ENCODE measurements at regions not wholly inside any gene's neighbourhood (a gene's known extent, or its start where the extent isn't known, plus 50 kb on each side); places are given as distances from the start of the nearest gene placed in this dataset.

GRCh38 chr6:156174031-156174890 lies 602.9 kb upstream of the ARID1B start:
- Histone ChIP-seq H3K79me2 (replicated peaks; ENCODE audit: insufficient read depth, low read length) (no peaks in the 10 kb centered on the region), H3K4me3 (ENCODE audit: low read length) (no peak overlapping the region), H3K36me3 (ENCODE audit: insufficient read depth, low read length) (no peaks in the 10 kb centered on the region), H3K9me3 (ENCODE audit: low read length) (no peaks in the 10 kb centered on the region), H3K27ac (ENCODE audit: low read length) (no peak overlapping the region), H3K27me3 (ENCODE audit: insufficient read depth, low read depth, low read length) (peaks cover 3% of the 10 kb centered on the region), H3K9me2 (ENCODE audit: insufficient read depth, low read length) (no peaks in the 10 kb centered on the region), H3K9ac (ENCODE audit: low read length) (no peak overlapping the region), H4K20me1 (ENCODE audit: insufficient read depth) (no peaks in the 10 kb centered on the region), H3K4me2 (ENCODE audit: low read length) (no peak overlapping the region), H3F3A (ENCODE audit: insufficient read depth, low read length, poor library complexity, severe bottlenecking) (no peaks in the 10 kb centered on the region), H2AFZ (ENCODE audit: low read depth, low read length) (no peak overlapping the region)
- no peak for TF ChIP-seq CTCF (IDR thresholded peaks at IDR 0.05; ENCODE audit: poor library complexity, severe bottlenecking)
- TF ChIP-seq MXI1 (conservative IDR thresholded peaks at IDR 0.05; ENCODE audit: poor library complexity, severe bottlenecking), result no peak
- no peak for TF ChIP-seq POLR2AphosphoS5 (IDR thresholded peaks at IDR 0.05)
- TF ChIP-seq REST (IDR thresholded peaks at IDR 0.05; ENCODE audit: borderline replicate concordance), result no peak
- TF ChIP-seq SMC3 (conservative IDR thresholded peaks at IDR 0.05; ENCODE audit: poor library complexity), result no peak
- TF ChIP-seq TAF1 (IDR thresholded peaks at IDR 0.05; ENCODE audit: low read depth), result no peak
- no peak for TF ChIP-seq RAD21 (conservative IDR thresholded peaks at IDR 0.05)

- Histone ChIP-seq H3K4me2 (ENCODE audit: low read length) (no peak overlapping the region), H3K9me3 (ENCODE audit: low read length) (no peaks in the 10 kb centered on the region), H3K27me3 (ENCODE audit: insufficient read depth, low read depth, low read length) (no peaks in the 10 kb centered on the region), H3K36me3 (ENCODE audit: insufficient read depth, low read length) (no peaks in the 10 kb centered on the region), H3K9me2 (ENCODE audit: insufficient read depth, low read length) (no peaks in the 10 kb centered on the region), H4K20me1 (ENCODE audit: insufficient read depth) (no peaks in the 10 kb centered on the region), H3K9ac (ENCODE audit: low read length) (no peak overlapping the region), H3K4me3 (ENCODE audit: low read length) (no peak overlapping the region), H3F3A (ENCODE audit: insufficient read depth, low read length, poor library complexity, severe bottlenecking) (no peaks in the 10 kb centered on the region), H2AFZ (ENCODE audit: low read depth, low read length) (no peak overlapping the region), H3K27ac (ENCODE audit: low read length) (no peak overlapping the region), H3K79me2 (replicated peaks; ENCODE audit: insufficient read depth, low read length) (no peaks in the 10 kb centered on the region)
- no peak for TF ChIP-seq CTCF (IDR thresholded peaks at IDR 0.05; ENCODE audit: poor library complexity, severe bottlenecking)
- no peak for TF ChIP-seq MXI1 (conservative IDR thresholded peaks at IDR 0.05; ENCODE audit: poor library complexity, severe bottlenecking)
- TF ChIP-seq EP300 (conservative IDR thresholded peaks at IDR 0.05; ENCODE audit: poor library complexity, severe bottlenecking), result no peak
- no peak for TF ChIP-seq POLR2AphosphoS5 (IDR thresholded peaks at IDR 0.05)
- TF ChIP-seq EZH2 (IDR thresholded peaks at IDR 0.05; ENCODE audit: borderline replicate concordance, insufficient read depth, low read length, poor library complexity, severe bottlenecking), result no peak
- TF ChIP-seq REST (IDR thresholded peaks at IDR 0.05; ENCODE audit: borderline replicate concordance), result no peak
- TF ChIP-seq RAD21 (conservative IDR thresholded peaks at IDR 0.05), result no peak
- no peak for TF ChIP-seq SMC3 (conservative IDR thresholded peaks at IDR 0.05; ENCODE audit: poor library complexity)
- no peak for TF ChIP-seq TAF1 (IDR thresholded peaks at IDR 0.05; ENCODE audit: low read depth)
Measured at GRCh38 chr6:156169371-156169770, 607.8 kb upstream of the ARID1B start.

All from neural cell (in vitro differentiated cells).